Pancreas (tissue), 10 donors: ENCODE measurements at regions not wholly inside any gene's neighbourhood (a gene's known extent, or its start where the extent isn't known, plus 50 kb on each side); places are given as distances from the start of the nearest gene placed in this dataset.

Experiments
- ATAC-seq, 4 donors: fragments of 200-7000 bp; cut with Tn5 transposase; one replicate each; pipeline versions ENCODE4 v1.8.0 to v1.9.1; 2020; ENCODE audit warnings: mild to moderate bottlenecking in 4 of 4, moderate library complexity in 4 of 4
- DNase-seq, 6 donors: peaks; one replicate each; pipeline ENCODE4 v3.0.0-alpha.2; 2020
- FAIRE-seq: peaks from 2 replicates; lab custom pipeline; 2012; peaks lifted over from hg19 to GRCh38; lab: Jason Lieb, UNC
- H3K27ac ChIP-seq, 4 donors: fragments of 200-600 bp; sonication (generic); 1 replicate in 3 of 4; 2 replicates in 1 of 4; pipeline versions ENCODE4 v1.5.0 to v1.8.0; 2020
- H3K27me3 ChIP-seq, 4 donors: fragments of 200-600 bp; one replicate each; pipeline ENCODE4 v1.8.0; 2021
- H3K36me3 ChIP-seq, 3 donors: fragments of 200-600 bp; sonication (generic) in 1 of 3; one replicate each; pipeline versions ENCODE4 v1.5.0 to v1.8.0; 2020 to 2021
- H3K4me1 ChIP-seq, 3 donors: fragments of 200-600 bp; one replicate each; pipeline ENCODE4 v1.8.0; 2021
- H3K4me3 ChIP-seq, 4 donors: fragments of 200-600 bp; sonication (generic) in 2 of 4; one replicate each; pipeline versions ENCODE4 v1.5.0 to v1.8.0; 2020 to 2021
- H3K9me3 ChIP-seq, 4 donors: fragments of 200-600 bp; one replicate each; pipeline ENCODE4 v1.8.0; 2021
- WGBS, 2 donors: extraction: QIAGEN DNeasy Blood & Tissue Kit; methylation state at CpG; one replicate each; pipeline ENCODE4 v1.1.7; 2013; 5-methylcytosine and 5-hydroxymethylcytosine counted together
- intact Hi-C, 3 donors: fragments of 100-400 bp; cut with DNase I; formaldehyde crosslinking; loops; one replicate each; pipeline versions ENCODE4 v1.11.1 to v1.14.2; 2022
- TF ChIP-seq, protein P1 (sequence below), 4 donors: fragments of 200-600 bp; sonication (generic) in 3 of 4; IDR thresholded peaks; one replicate each; pipeline versions ENCODE4 v1.5.0 to v1.8.0; 2021; ENCODE audit warnings: antibody characterized with exemption in 4 of 4
- donor health status: healthy with polysubstance abuse.
- donor health status: DM: no; HTN: no; CAD: no; lungs with moderate emphysema.
- donor health status: DM: no; HTN: no; CAD: no.
- donor health status: control.
- donor health status: control.
- donor health status: Bipolar disorder and iron deficiency.
- donor health status: DM: yes; HTN: yes; CAD: no.
- donor health status: DM: no; HTN: no; CAD: no.
- donor health status: DM: no; HTN: no; CAD: no.
- donor health status: DM: yes; HTN: yes; CAD: no.

DNA sequence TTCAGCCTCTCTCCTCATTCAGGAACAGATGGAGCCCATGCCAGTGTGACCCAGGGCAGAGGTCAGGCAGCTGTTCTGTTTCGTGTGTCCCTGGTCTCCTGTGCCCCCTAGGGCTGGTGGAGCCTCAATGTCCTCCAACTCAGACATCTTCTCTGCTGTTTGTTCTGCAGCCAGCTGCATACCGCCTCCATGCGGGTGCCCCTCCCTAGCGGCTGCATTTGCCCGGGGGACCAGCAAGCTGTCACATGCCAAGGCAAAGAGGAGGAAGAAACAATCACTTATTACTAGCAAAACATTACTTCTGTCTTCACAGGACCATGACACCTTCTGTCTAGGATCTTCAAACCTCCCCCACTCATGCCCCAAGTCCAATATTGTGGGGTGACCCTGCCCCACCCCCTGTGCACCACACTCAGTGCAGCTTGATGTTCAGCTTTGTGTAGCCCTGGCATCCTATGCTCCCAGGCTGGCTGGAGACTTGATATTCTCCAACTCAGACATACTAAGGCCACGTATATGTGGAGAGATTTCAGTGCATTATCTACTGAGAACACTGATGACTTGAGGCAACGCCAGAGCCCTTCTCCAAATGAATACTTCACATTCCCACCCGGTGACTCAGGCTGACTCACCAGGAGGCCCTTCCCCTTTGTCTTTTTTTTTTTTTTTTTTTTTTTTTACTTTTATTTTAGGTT is 188.9 kb downstream of the SKIDA1 start:
- H3K4me3 ChIP-seq: no peak overlapping the region
- peak overlapping the region in 1 of 4 donors; percentile 30 for H3K27ac ChIP-seq
- ATAC-seq (peak; percentile 55 to 84 (median 62)), FAIRE-seq (no peak), DNase-seq (peak in 2 of 6 donors; percentile 7 to 31)
- TF ChIP-seq, protein P1, sequence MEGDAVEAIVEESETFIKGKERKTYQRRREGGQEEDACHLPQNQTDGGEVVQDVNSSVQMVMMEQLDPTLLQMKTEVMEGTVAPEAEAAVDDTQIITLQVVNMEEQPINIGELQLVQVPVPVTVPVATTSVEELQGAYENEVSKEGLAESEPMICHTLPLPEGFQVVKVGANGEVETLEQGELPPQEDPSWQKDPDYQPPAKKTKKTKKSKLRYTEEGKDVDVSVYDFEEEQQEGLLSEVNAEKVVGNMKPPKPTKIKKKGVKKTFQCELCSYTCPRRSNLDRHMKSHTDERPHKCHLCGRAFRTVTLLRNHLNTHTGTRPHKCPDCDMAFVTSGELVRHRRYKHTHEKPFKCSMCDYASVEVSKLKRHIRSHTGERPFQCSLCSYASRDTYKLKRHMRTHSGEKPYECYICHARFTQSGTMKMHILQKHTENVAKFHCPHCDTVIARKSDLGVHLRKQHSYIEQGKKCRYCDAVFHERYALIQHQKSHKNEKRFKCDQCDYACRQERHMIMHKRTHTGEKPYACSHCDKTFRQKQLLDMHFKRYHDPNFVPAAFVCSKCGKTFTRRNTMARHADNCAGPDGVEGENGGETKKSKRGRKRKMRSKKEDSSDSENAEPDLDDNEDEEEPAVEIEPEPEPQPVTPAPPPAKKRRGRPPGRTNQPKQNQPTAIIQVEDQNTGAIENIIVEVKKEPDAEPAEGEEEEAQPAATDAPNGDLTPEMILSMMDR (IDR thresholded peaks at IDR 0.05): no peak
- H3K9me3 ChIP-seq: no peaks in the 10 kb centered on the region
- no peaks in the 10 kb centered on the region for H3K36me3 ChIP-seq
- H3K4me1 ChIP-seq: no peaks in the 10 kb centered on the region
- 15 to 17% methylated on average over 8 of the region's 8 CpGs for WGBS, 2 donors
- no peaks in the 10 kb centered on the region for H3K27me3 ChIP-seq
- intact Hi-C loops: no loop called here

DNA sequence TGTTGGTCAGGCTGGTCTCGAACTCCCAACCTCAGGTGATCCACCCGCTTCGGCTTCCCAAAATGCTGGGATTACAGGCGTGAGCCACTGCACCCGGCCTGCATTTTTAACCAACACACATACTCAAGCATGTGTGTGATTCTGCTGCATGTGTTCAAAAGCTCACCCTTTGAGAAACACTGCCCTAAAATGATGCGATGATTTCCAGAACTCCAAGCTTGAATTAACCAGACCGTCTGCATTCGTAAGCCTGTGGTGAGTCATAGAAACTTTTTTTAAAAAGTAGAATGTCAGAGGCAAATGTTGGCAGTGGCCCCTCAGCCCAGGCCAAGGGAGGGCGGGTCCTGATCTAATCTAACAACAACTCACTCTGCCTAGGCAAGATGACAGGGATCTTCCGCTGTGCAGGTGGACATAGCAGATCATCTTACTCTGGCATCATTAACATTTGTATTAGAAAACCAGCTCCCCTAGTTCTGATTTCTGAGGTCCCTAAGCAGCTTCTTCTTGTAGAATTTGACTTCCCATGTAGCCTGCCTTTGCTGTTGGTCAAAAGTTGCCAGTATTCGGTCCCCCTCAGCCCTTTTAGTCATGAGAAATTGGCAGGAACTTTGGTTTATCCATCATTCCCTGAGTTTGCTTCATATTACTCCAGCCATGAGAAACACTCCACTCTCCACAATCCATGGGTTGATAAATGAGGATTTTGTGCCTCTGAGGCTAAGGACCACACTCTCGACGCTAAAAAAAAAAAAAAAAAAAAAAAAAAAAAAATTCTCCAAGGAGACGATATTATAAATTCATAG is 190.4 kb downstream of the SKIDA1 start:
- no peaks in the 10 kb centered on the region for H3K9me3 ChIP-seq
- H3K4me1 ChIP-seq: no peaks in the 10 kb centered on the region
- intact Hi-C loops: no loop called here
- no peak for FAIRE-seq
- H3K27me3 ChIP-seq: no peaks in the 10 kb centered on the region
- peak in 3 of 4 donors; percentile 59 to 76 (median 75) for ATAC-seq
- no peaks in the 10 kb centered on the region for H3K36me3 ChIP-seq
- TF ChIP-seq, protein P1 (IDR thresholded peaks at IDR 0.05): no peak
- 59 to 65% methylated on average over 14 of the region's 14 CpGs for WGBS, 2 donors
- no peak overlapping the region for H3K4me3 ChIP-seq
- peak in 1 of 6 donors; percentile 39 for DNase-seq
- no peak overlapping the region for H3K27ac ChIP-seq

DNA sequence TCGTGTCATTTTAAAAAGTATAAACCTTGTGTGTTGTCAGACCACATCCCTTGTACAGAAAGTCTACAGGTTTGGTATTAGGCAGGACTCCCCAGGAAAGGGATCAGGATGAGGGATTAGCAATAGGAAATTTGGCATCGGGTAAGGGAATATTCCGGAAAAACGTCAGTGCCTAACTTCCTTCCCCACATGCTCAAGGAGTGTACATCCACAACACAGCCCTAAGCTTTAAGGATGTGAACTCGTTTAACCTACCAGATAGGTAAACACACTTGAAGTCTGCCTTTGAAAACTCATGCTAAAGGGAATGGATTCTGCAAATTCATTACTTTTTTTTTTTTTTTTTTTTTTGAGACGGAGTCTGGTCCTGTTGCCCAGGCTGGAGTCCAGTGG is 194.9 kb downstream of the SKIDA1 start:
- DNase-seq: no peak
- H3K4me3 ChIP-seq: no peak overlapping the region
- no peaks in the 10 kb centered on the region for H3K4me1 ChIP-seq
- no peak overlapping the region for H3K27ac ChIP-seq
- FAIRE-seq: no peak
- H3K36me3 ChIP-seq: no peaks in the 10 kb centered on the region
- H3K9me3 ChIP-seq: no peaks in the 10 kb centered on the region
- no peak for ATAC-seq
- intact Hi-C loops: no loop called here
- WGBS, 2 donors: 63 to 67% methylated on average over 6 of the region's 6 CpGs
- no peaks in the 10 kb centered on the region for H3K27me3 ChIP-seq
- TF ChIP-seq, protein P1 (IDR thresholded peaks at IDR 0.05): no peak

DNA sequence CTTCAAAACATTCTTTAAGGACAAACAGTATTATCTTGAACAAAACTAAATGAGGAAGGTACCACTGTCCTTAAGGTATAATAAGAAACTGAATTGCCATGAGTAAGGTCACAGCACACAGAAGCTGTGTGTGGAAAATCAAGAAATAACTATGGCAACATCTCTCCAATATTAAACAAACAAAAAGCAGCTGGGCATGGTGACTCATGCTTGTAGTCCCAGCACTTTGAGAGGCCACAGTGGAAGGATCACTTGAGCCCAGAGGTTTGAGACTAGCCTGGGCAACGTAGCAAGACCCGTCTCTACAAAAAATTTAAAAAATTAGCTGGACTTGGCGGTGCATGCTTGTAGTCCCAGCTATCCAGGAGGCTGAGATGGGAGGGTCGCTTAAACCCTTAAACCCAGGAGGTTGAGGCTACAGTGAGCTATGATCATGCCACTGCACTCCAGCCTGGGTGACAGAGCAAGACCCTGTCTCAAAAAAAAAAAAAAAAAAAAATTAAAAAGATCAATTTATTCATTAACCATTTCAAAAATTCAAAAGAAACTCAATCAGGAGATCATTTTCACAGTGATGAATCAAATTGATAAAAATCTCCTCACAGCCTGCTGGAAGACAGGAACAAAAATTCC is 195.4 kb downstream of the SKIDA1 start:
- no peak for FAIRE-seq
- peak; percentile 80 to 93 (median 88) for ATAC-seq

More for the DNA sequence above, 195.4 kb downstream of the SKIDA1 start:
- Histone ChIP-seq H3K27me3 (no peaks in the 10 kb centered on the region), H3K4me3 (no peak overlapping the region), H3K9me3 (no peaks in the 10 kb centered on the region), H3K27ac (peak overlapping the region in 1 of 4 donors; percentile 5), H3K36me3 (no peaks in the 10 kb centered on the region), H3K4me1 (no peaks in the 10 kb centered on the region)
- intact Hi-C loops: no loop called here
- TF ChIP-seq, protein P1 (IDR thresholded peaks at IDR 0.05): no peak
- DNase-seq: peak in 3 of 6 donors; percentile 19 to 27 (median 22)
- whole genome bisulfite sequencing, 2 donors: 63 to 67% methylated on average over 4 of the region's 4 CpGs
